SK-N-SH (cell line): ENCODE measurements at regions not wholly inside any gene's neighbourhood (a gene's known extent, or its start where the extent isn't known, plus 50 kb on each side); places are given as distances from the start of the nearest gene placed in this dataset.

Source experiments
- CTCF ChIA-PET: fragments of 300-600, 350-600 bp; formaldehyde crosslinking; extraction: SDS; loops from one replicate; lab custom pipeline; 2021; lab: Yijun Ruan, JAX
- POLR2A ChIA-PET: fragments of 350-600 bp; sonication (Branson Sonifier 250); formaldehyde crosslinking; extraction: SDS; loops from one replicate; lab custom pipeline; 2020; ENCODE audit warnings: antibody characterized with exemption, inconsistent platforms; lab: Yijun Ruan, JAX
- DNase-seq: peaks from one replicate; pipeline ENCODE4 v3.0.0; 2012
- H2AFZ ChIP-seq: fragments of 200-600 bp; sonication (generic); 2 replicates; pipeline ENCODE4 v1.8.1; 2016; ENCODE audit warnings: antibody characterized with exemption, mild to moderate bottlenecking, low read depth
- H3F3A ChIP-seq: fragments of 200-600 bp; sonication (generic); replicated peaks from 2 replicates; pipeline ENCODE3; 2016; ENCODE audit warnings: antibody characterized with exemption, mild to moderate bottlenecking; ENCODE audit not compliant: insufficient read depth
- H3K27ac ChIP-seq, 2 experiments: fragments of 200-500 bp in 1 of 2; fragments of 200-600 bp in 1 of 2; sonication (Bioruptor generic) in 1 of 2; sonication (generic), shearing (Covaris generic) in 1 of 2; 2 replicates each; pipeline versions ENCODE4 v1.5.1 to v1.6.1; 2014 to 2016; ENCODE audit warnings: low read depth in 2 of 2, inconsistent platforms in 1 of 2, low read length in 1 of 2, mild to moderate bottlenecking in 1 of 2, mixed read lengths in 1 of 2
- H3K27me3 ChIP-seq: fragments of 200-600 bp; sonication (generic), shearing (Covaris generic); 2 replicates; pipeline ENCODE4 v1.6.1; 2016; ENCODE audit warnings: mixed run types; ENCODE audit not compliant: insufficient read depth
- H3K36me3 ChIP-seq, 2 experiments: fragments of 200-500 bp in 1 of 2; fragments of 200-600 bp in 1 of 2; sonication (Bioruptor generic) in 1 of 2; sonication (generic) in 1 of 2; replicated peaks in 1 of 2; 2 replicates each; pipeline versions ENCODE3 to v1.5.1; 2014 to 2016; ENCODE audit warnings: low read length in 1 of 2, mild to moderate bottlenecking in 1 of 2; ENCODE audit not compliant: insufficient read depth in 2 of 2, control insufficient read depth in 1 of 2
- H3K4me1 ChIP-seq, 2 experiments: fragments of 200-500 bp in 1 of 2; fragments of 200-600 bp in 1 of 2; sonication (Bioruptor generic) in 1 of 2; sonication (generic), shearing (Covaris generic) in 1 of 2; 2 replicates each; pipeline versions ENCODE4 v1.5.1 to v1.6.1; 2014 to 2016; ENCODE audit warnings: low read depth in 1 of 2, low read length in 1 of 2, mixed run types in 1 of 2; ENCODE audit not compliant: insufficient read depth in 2 of 2, control insufficient read depth in 1 of 2
- H3K4me2 ChIP-seq: fragments of 200-600 bp; sonication (generic), shearing (Covaris generic); 2 replicates; pipeline ENCODE4 v1.6.1; 2017; ENCODE audit warnings: mixed run types
- H3K4me3 ChIP-seq, 2 experiments: fragments of 200-500 bp in 1 of 2; fragments of 200-600 bp in 1 of 2; sonication (Bioruptor generic) in 1 of 2; sonication (generic), shearing (Covaris generic) in 1 of 2; 2 replicates each; pipeline versions ENCODE4 v1.5.1 to v1.8.1; 2014 to 2016; ENCODE audit warnings: low read depth in 2 of 2, inconsistent platforms in 1 of 2, low read length in 1 of 2, mild to moderate bottlenecking in 1 of 2, mixed read lengths in 1 of 2, moderate library complexity in 1 of 2
- H3K79me2 ChIP-seq: fragments of 200-600 bp; sonication (generic); 2 replicates; pipeline ENCODE4 v1.8.1; 2017; ENCODE audit warnings: mild to moderate bottlenecking; ENCODE audit not compliant: insufficient read depth
- H3K9ac ChIP-seq: fragments of 200-600 bp; sonication (generic); 2 replicates; pipeline ENCODE4 v1.6.1; 2017; ENCODE audit warnings: mixed run types
- H3K9me2 ChIP-seq: fragments of 200-600 bp; sonication (generic); 2 replicates; pipeline ENCODE4 v1.6.1; 2017; ENCODE audit warnings: mixed run types
- H3K9me3 ChIP-seq: fragments of 200-600 bp; sonication (generic); 2 replicates; pipeline ENCODE4 v1.6.1; 2017; ENCODE audit warnings: mixed run types, mild to moderate bottlenecking, moderate library complexity
- H4K20me1 ChIP-seq: fragments of 200-600 bp; sonication (generic); 2 replicates; pipeline ENCODE4 v1.6.1; 2017; ENCODE audit warnings: mild to moderate bottlenecking, mixed run types; ENCODE audit not compliant: insufficient read depth
- EP300 ChIP-seq, 2 experiments: IDR thresholded peaks; 2 replicates each; pipeline versions ENCODE4 v1.4.0 to v1.6.1; 2012; ENCODE audit warnings: borderline replicate concordance in 1 of 2, low read depth in 1 of 2, low read length in 1 of 2
- FOSL2 ChIP-seq: IDR thresholded peaks from 2 replicates; pipeline ENCODE4 v1.4.0; 2012; ENCODE audit warnings: low read depth, mild to moderate bottlenecking, moderate library complexity, borderline replicate concordance
- FOXJ3 ChIP-seq: sonication (generic); formaldehyde crosslinking; IDR thresholded peaks from 2 replicates; pipeline ENCODE4 v1.5.1; 2020; ENCODE audit warnings: mild to moderate bottlenecking, missing genetic modification reagents
- GATA2 ChIP-seq: sonication (generic); formaldehyde crosslinking; IDR thresholded peaks from 2 replicates; pipeline ENCODE4 v1.5.0; 2020; ENCODE audit warnings: mild to moderate bottlenecking, missing genetic modification reagents
- MEF2A ChIP-seq: IDR thresholded peaks from 2 replicates; pipeline ENCODE4 v1.4.0; 2012; ENCODE audit warnings: low read depth, borderline replicate concordance
- RCOR1 ChIP-seq: fragments of 150-350 bp; IDR thresholded peaks from 2 replicates; pipeline ENCODE4 v1.6.1; 2017; ENCODE audit warnings: antibody characterized with exemption, low read length
- RXRA ChIP-seq: IDR thresholded peaks from 2 replicates; pipeline ENCODE4 v1.4.0; 2012; ENCODE audit warnings: low read depth, mild to moderate bottlenecking, borderline replicate concordance
- SIN3A ChIP-seq: IDR thresholded peaks from 2 replicates; pipeline ENCODE4 v1.6.1; 2012; ENCODE audit warnings: low read depth, mild to moderate bottlenecking, low read length, moderate library complexity, borderline replicate concordance
- SMC3 ChIP-seq: IDR thresholded peaks from 2 replicates; pipeline ENCODE4 v1.6.1; 2012; ENCODE audit warnings: low read depth, low read length, improper control_type of control experiment
- TAF1 ChIP-seq: IDR thresholded peaks from 2 replicates; pipeline ENCODE4 v1.6.1; 2012; ENCODE audit warnings: low read depth, mild to moderate bottlenecking, low read length, moderate library complexity, borderline replicate concordance
- TCF12 ChIP-seq: IDR thresholded peaks from 2 replicates; pipeline ENCODE4 v1.4.0; 2012
- TEAD4 ChIP-seq: IDR thresholded peaks from 2 replicates; pipeline ENCODE4 v1.4.0; 2012; ENCODE audit warnings: mild to moderate bottlenecking, borderline replicate concordance; ENCODE audit not compliant: insufficient read depth
- YY1 ChIP-seq: IDR thresholded peaks from 2 replicates; pipeline ENCODE4 v1.4.0; 2012; ENCODE audit warnings: low read depth, mild to moderate bottlenecking
- ZBTB33 ChIP-seq: IDR thresholded peaks from 2 replicates; pipeline ENCODE4 v1.4.0; 2012; ENCODE audit warnings: low read depth, borderline replicate concordance
- WGBS: methylation state at CpG from one replicate; pipeline ENCODE4 v1.1.6; 2017; ENCODE audit warnings: low lambda C conversion rate; 5-methylcytosine and 5-hydroxymethylcytosine counted together
- TF ChIP-seq, protein P1 (sequence below): IDR thresholded peaks from 2 replicates; pipeline ENCODE4 v1.4.0; 2012; ENCODE audit warnings: low read depth, borderline replicate concordance

DNA sequence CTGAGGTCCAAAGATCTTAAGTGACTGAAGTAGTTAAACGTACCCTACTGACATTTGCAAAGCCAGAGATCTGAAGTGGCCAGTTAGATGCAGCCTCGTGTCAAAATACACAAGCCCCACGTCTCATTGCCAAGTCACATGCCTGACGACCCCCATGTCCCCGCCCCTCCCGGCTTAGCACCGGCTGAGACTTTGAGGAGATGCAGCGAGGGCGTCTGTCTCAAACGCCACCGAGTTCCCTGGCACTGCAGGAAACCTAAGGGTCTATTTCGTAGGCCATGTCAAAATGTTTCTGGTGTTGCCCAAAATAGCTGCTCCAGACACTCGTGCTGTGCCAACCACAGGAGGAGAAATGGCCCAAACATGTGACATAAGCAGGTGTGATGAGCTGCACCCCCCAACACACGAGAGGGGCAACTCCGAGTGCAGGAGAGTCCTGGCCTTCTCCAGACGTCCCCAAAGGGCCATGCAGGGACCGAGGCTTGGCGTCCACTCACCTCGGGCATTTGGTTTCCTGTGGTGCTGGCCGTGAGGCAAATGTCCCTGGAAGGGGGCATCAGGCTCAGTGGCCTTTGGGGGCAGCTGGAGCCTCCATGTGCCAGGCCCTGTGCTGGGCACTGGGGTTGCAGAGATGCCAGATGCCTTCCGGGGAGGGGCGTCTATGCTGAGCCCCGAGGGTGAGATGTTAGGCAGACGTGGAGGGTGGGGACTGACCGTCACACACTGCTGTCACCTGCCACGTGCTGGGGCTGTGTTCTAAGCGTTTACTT lies 67.0 kb downstream of the MATN1 start:
- no peaks in the 10 kb centered on the region for H3K9me3 ChIP-seq
- H3K4me2 ChIP-seq, result no peak overlapping the region
- no peaks in the 10 kb centered on the region for H3K27me3 ChIP-seq
- no peak overlapping the region for H3K27ac ChIP-seq
- CTCF ChIA-PET, result interaction anchor here (0.6 to 1.0 kb wide), 3 partner anchors 52 to 1105 kb away, joined by 3 to 4 read pairs (median 3); no protein-coding TSS in a partner anchor
- WGBS, result 59% methylated on average over 22 of the region's 27 CpGs
- DNase-seq, result no peak
- no peak overlapping the region for H3K9ac ChIP-seq
- no peaks in the 10 kb centered on the region for H3K9me2 ChIP-seq
- H3K36me3 ChIP-seq, result no peaks in the 10 kb centered on the region
- peaks cover 0 to 11% of the 10 kb centered on the region in 2 experiments; a peak in 1 of 4 replicates for H3K4me1 ChIP-seq
- H2AFZ ChIP-seq, result no peak overlapping the region
- H3K79me2 ChIP-seq, result no peaks in the 10 kb centered on the region
- H4K20me1 ChIP-seq, result no peaks in the 10 kb centered on the region
- no peaks in the 10 kb centered on the region for H3F3A ChIP-seq
- no peak for TF ChIP-seq EP300 (IDR thresholded peaks at IDR 0.05; ENCODE audit: borderline replicate concordance in 1 of 2, low read depth in 1 of 2, low read length in 1 of 2)
- no peak for TF ChIP-seq GATA2 (CRISPR knock-in tag)
- no peak for TF ChIP-seq RXRA
- TF ChIP-seq TAF1, result no peak
- no peak for TF ChIP-seq TCF12
- POLR2A ChIA-PET, result no interaction called here
- H3K4me3 ChIP-seq, result no peak overlapping the region

- H3K9me3 ChIP-seq, result no peaks in the 10 kb centered on the region
- H3K4me1 ChIP-seq, result peaks cover 0 to 16% of the 10 kb centered on the region in 2 experiments; a peak in 1 of 4 replicates
- H3K9me2 ChIP-seq, result no peaks in the 10 kb centered on the region
- whole genome bisulfite sequencing, result 57% methylated on average over 3 of the region's 3 CpGs
- TF ChIP-seq TEAD4, result no peak
- no peak for TF ChIP-seq SMC3
- H2AFZ ChIP-seq, result no peak overlapping the region
- ChIA-PET POLR2A (no interaction called here), CTCF (interaction anchor here (0.6 to 1.0 kb wide), 3 partner anchors 52 to 1104 kb away, joined by 3 to 4 read pairs (median 3); no protein-coding TSS in a partner anchor)
- no peak for DNase-seq
- H3K79me2 ChIP-seq, result no peaks in the 10 kb centered on the region
- H3F3A ChIP-seq, result no peaks in the 10 kb centered on the region
- H3K36me3 ChIP-seq, result no peaks in the 10 kb centered on the region
- H3K27ac ChIP-seq, result no peak overlapping the region
- no peaks in the 10 kb centered on the region for H3K27me3 ChIP-seq
- no peaks in the 10 kb centered on the region for H4K20me1 ChIP-seq
- H3K4me3 ChIP-seq, result no peak overlapping the region
- H3K9ac ChIP-seq, result no peak overlapping the region
- H3K4me2 ChIP-seq, result no peak overlapping the region
Measured at GRCh38 chr1:30655672-30656071, 67.7 kb downstream of the MATN1 start.

GRCh38 chr1:30654188-30654587 lies 69.2 kb downstream of the MATN1 start:
- Histone ChIP-seq H3K4me2 (no peak overlapping the region), H3F3A (no peaks in the 10 kb centered on the region), H3K9ac (no peak overlapping the region), H2AFZ (no peak overlapping the region), H3K27me3 (no peaks in the 10 kb centered on the region), H3K4me1 (peaks cover 0 to 21% of the 10 kb centered on the region in 2 experiments; a peak in 1 of 4 replicates), H3K4me3 (no peak overlapping the region), H3K36me3 (no peaks in the 10 kb centered on the region), H3K9me3 (no peaks in the 10 kb centered on the region), H3K79me2 (no peaks in the 10 kb centered on the region), H4K20me1 (no peaks in the 10 kb centered on the region), H3K9me2 (no peaks in the 10 kb centered on the region), H3K27ac (no peak overlapping the region)
- ChIA-PET CTCF (no interaction called here), POLR2A (no interaction called here)
- WGBS, result 80% methylated on average over 2 of the region's 5 CpGs
- TF ChIP-seq YY1 (no peak), SMC3 (no peak), ZBTB33 (no peak), MEF2A (no peak), FOSL2 (no peak), SIN3A (no peak), TCF12 (no peak), FOXJ3 (CRISPR knock-in tag) (no peak), RCOR1 (no peak), EP300 (IDR thresholded peaks at IDR 0.05; ENCODE audit: borderline replicate concordance in 1 of 2, low read depth in 1 of 2, low read length in 1 of 2) (no peak)
- TF ChIP-seq, protein P1, sequence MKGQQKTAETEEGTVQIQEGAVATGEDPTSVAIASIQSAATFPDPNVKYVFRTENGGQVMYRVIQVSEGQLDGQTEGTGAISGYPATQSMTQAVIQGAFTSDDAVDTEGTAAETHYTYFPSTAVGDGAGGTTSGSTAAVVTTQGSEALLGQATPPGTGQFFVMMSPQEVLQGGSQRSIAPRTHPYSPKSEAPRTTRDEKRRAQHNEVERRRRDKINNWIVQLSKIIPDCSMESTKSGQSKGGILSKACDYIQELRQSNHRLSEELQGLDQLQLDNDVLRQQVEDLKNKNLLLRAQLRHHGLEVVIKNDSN, result no peak
- no peak for DNase-seq
